Hepatocyte (in vitro differentiated cells): ENCODE measurements at regions not wholly inside any gene's neighbourhood (a gene's known extent, or its start where the extent isn't known, plus 50 kb on each side); places are given as distances from the start of the nearest gene placed in this dataset.

Experiments used
- EZH2phosphoT487 ChIP-seq: fragments of 200-600 bp; sonication (generic); IDR thresholded peaks from one replicate; pipeline ENCODE4 v1.6.1; 2018; ENCODE audit warnings: antibody characterized with exemption, mild to moderate bottlenecking, low read depth, moderate library complexity; ENCODE audit not compliant: unreplicated experiment, severe bottlenecking
- TF ChIP-seq, protein P1 (sequence below): fragments of 200-600 bp; sonication (generic); IDR thresholded peaks from 2 replicates; pipeline ENCODE4 v1.5.1; 2016; ENCODE audit warnings: antibody characterized with exemption, mild to moderate bottlenecking; ENCODE audit not compliant: poor library complexity

- TF ChIP-seq, protein P1, sequence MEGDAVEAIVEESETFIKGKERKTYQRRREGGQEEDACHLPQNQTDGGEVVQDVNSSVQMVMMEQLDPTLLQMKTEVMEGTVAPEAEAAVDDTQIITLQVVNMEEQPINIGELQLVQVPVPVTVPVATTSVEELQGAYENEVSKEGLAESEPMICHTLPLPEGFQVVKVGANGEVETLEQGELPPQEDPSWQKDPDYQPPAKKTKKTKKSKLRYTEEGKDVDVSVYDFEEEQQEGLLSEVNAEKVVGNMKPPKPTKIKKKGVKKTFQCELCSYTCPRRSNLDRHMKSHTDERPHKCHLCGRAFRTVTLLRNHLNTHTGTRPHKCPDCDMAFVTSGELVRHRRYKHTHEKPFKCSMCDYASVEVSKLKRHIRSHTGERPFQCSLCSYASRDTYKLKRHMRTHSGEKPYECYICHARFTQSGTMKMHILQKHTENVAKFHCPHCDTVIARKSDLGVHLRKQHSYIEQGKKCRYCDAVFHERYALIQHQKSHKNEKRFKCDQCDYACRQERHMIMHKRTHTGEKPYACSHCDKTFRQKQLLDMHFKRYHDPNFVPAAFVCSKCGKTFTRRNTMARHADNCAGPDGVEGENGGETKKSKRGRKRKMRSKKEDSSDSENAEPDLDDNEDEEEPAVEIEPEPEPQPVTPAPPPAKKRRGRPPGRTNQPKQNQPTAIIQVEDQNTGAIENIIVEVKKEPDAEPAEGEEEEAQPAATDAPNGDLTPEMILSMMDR, result no peak
- no peak for TF ChIP-seq EZH2phosphoT487
Measured at GRCh38 chr1:168821434-168821833, 92.4 kb upstream of the DPT start.
